ENCODE measurements at regions not wholly inside any gene's neighbourhood (a gene's known extent, or its start where the extent isn't known, plus 50 kb on each side); places are given as distances from the start of the nearest gene placed in this dataset.
"Not testable (repeated sequence)": the region's sequence is repeated elsewhere in the genome, so short reads cannot be mapped to it uniquely, and the experiment has no call there.

- in situ Hi-C loops (cut with HindIII; ENCODE audit: low pct_ligation_motif_present, low pct_unique_long_range_greater_than_20kb, low sequenced_read_pairs), result no loop called here
These were observed 305.4 kb upstream of the IGF1R start for GRCh38 chr15:98342911-98343310.

GRCh38 chr15:98344591-98344990 lies 303.7 kb upstream of the IGF1R start:
- DNase-seq, result no peak
- in situ Hi-C loops (cut with HindIII; ENCODE audit: low pct_ligation_motif_present, low pct_unique_long_range_greater_than_20kb, low sequenced_read_pairs), result no loop called here

More at GRCh38 chr15:98342911-98343310, 305.4 kb upstream of the IGF1R start:
- DNase-seq, result no peak

GRCh38 chr15:98347001-98347400 lies 301.3 kb upstream of the IGF1R start:
- in situ Hi-C loops (cut with HindIII; ENCODE audit: low pct_ligation_motif_present, low pct_unique_long_range_greater_than_20kb, low sequenced_read_pairs), result no loop called here
- no peak for DNase-seq

GRCh38 chr15:98347866-98348265 lies 300.5 kb upstream of the IGF1R start:
- no peak for DNase-seq
- in situ Hi-C loops (cut with HindIII; ENCODE audit: low pct_ligation_motif_present, low pct_unique_long_range_greater_than_20kb, low sequenced_read_pairs), result no loop called here

- DNase-seq, result no peak
- in situ Hi-C loops (cut with HindIII; ENCODE audit: low pct_ligation_motif_present, low pct_unique_long_range_greater_than_20kb, low sequenced_read_pairs), result no loop called here
These were observed 298.1 kb upstream of the IGF1R start for GRCh38 chr15:98350276-98350675.

GRCh38 chr15:98358274-98358673 lies 290.1 kb upstream of the IGF1R start:
- in situ Hi-C loops (cut with HindIII; ENCODE audit: low pct_ligation_motif_present, low pct_unique_long_range_greater_than_20kb, low sequenced_read_pairs); DNase-seq: not testable (repeated sequence)

- in situ Hi-C loops (cut with HindIII; ENCODE audit: low pct_ligation_motif_present, low pct_unique_long_range_greater_than_20kb, low sequenced_read_pairs), result no loop called here
- DNase-seq, result no peak
These were observed 289.4 kb upstream of the IGF1R start for GRCh38 chr15:98358971-98359370.

GRCh38 chr15:98363416-98363815 lies 284.9 kb upstream of the IGF1R start:
- in situ Hi-C loops (cut with HindIII; ENCODE audit: low pct_ligation_motif_present, low pct_unique_long_range_greater_than_20kb, low sequenced_read_pairs), result no loop called here
- DNase-seq, result no peak

- no peak for DNase-seq
- in situ Hi-C loops (cut with HindIII; ENCODE audit: low pct_ligation_motif_present, low pct_unique_long_range_greater_than_20kb, low sequenced_read_pairs), result no loop called here
These were observed 284.4 kb upstream of the IGF1R start for GRCh38 chr15:98363955-98364354.

GRCh38 chr15:98369081-98369716 lies 279.1 kb upstream of the IGF1R start:
- DNase-seq, result no peak
- in situ Hi-C loops (cut with HindIII; ENCODE audit: low pct_ligation_motif_present, low pct_unique_long_range_greater_than_20kb, low sequenced_read_pairs), result no loop called here

GRCh38 chr15:98375513-98376340 lies 272.6 kb upstream of the IGF1R start:
- in situ Hi-C loops (cut with HindIII; ENCODE audit: low pct_ligation_motif_present, low pct_unique_long_range_greater_than_20kb, low sequenced_read_pairs), result no loop called here
- DNase-seq, result no peak

- in situ Hi-C loops (cut with HindIII; ENCODE audit: low pct_ligation_motif_present, low pct_unique_long_range_greater_than_20kb, low sequenced_read_pairs), result no loop called here
- DNase-seq, result no peak
These were observed 267.6 kb upstream of the IGF1R start for GRCh38 chr15:98380721-98381120.

GRCh38 chr15:98381446-98381845 lies 266.9 kb upstream of the IGF1R start:
- DNase-seq, result no peak
- in situ Hi-C loops (cut with HindIII; ENCODE audit: low pct_ligation_motif_present, low pct_unique_long_range_greater_than_20kb, low sequenced_read_pairs), result no loop called here

- DNase-seq, result no peak
- in situ Hi-C loops (cut with HindIII; ENCODE audit: low pct_ligation_motif_present, low pct_unique_long_range_greater_than_20kb, low sequenced_read_pairs), result no loop called here
These were observed 266.2 kb upstream of the IGF1R start for GRCh38 chr15:98382139-98382538.

- DNase-seq, result no peak
- in situ Hi-C loops (cut with HindIII; ENCODE audit: low pct_ligation_motif_present, low pct_unique_long_range_greater_than_20kb, low sequenced_read_pairs), result no loop called here
These were observed 264.8 kb upstream of the IGF1R start for GRCh38 chr15:98383571-98383970.

- DNase-seq, result no peak
- in situ Hi-C loops (cut with HindIII; ENCODE audit: low pct_ligation_motif_present, low pct_unique_long_range_greater_than_20kb, low sequenced_read_pairs), result no loop called here
These were observed 263.9 kb upstream of the IGF1R start for GRCh38 chr15:98384328-98385029.

- no peak for DNase-seq
- in situ Hi-C loops (cut with HindIII; ENCODE audit: low pct_ligation_motif_present, low pct_unique_long_range_greater_than_20kb, low sequenced_read_pairs), result no loop called here
These were observed 262.5 kb upstream of the IGF1R start for GRCh38 chr15:98385752-98386381.

- DNase-seq, result no peak
- in situ Hi-C loops (cut with HindIII; ENCODE audit: low pct_ligation_motif_present, low pct_unique_long_range_greater_than_20kb, low sequenced_read_pairs), result no loop called here
These were observed 261.8 kb upstream of the IGF1R start for GRCh38 chr15:98386561-98386960.

GRCh38 chr15:98387866-98388265 lies 260.5 kb upstream of the IGF1R start:
- no peak for DNase-seq
- in situ Hi-C loops (cut with HindIII; ENCODE audit: low pct_ligation_motif_present, low pct_unique_long_range_greater_than_20kb, low sequenced_read_pairs), result no loop called here
